ENCODE measurements at regions not wholly inside any gene's neighbourhood (a gene's known extent, or its start where the extent isn't known, plus 50 kb on each side); places are given as distances from the start of the nearest gene placed in this dataset.
A peak's percentile ranks its signal among the peaks of the same experiment; 100 is the strongest.

DNA sequence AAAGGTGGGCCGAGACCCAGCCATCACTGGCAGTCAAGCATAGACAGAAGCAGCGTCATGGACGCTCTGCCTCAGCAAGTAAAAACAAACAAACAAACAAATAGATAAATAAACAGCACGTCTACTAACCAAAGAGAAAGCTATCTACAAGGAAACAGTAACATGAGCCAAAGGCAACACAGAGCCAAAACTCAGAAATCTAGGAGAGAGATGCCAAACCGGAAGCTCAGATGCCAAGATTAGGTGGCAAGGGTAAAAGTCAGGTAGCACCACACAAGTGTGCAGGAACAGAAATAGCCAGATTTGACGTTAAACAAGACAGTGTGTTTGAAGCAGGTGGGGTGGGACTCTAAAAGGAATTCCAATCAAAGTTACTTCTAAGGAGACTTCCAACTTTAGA is 448.3 kb upstream of the NFIA start:
- Mint-ChIP-seq H3K4me3 (no peak overlapping the region), H3K27ac (no peak overlapping the region), H3K4me1 (ENCODE audit: unreplicated experiment) (no peaks in the 10 kb centered on the region), H3K27me3 (no peaks in the 10 kb centered on the region), H3K36me3 (no peaks in the 10 kb centered on the region), H3K9me3 (no peaks in the 10 kb centered on the region)
- TF ChIP-seq, protein P1, sequence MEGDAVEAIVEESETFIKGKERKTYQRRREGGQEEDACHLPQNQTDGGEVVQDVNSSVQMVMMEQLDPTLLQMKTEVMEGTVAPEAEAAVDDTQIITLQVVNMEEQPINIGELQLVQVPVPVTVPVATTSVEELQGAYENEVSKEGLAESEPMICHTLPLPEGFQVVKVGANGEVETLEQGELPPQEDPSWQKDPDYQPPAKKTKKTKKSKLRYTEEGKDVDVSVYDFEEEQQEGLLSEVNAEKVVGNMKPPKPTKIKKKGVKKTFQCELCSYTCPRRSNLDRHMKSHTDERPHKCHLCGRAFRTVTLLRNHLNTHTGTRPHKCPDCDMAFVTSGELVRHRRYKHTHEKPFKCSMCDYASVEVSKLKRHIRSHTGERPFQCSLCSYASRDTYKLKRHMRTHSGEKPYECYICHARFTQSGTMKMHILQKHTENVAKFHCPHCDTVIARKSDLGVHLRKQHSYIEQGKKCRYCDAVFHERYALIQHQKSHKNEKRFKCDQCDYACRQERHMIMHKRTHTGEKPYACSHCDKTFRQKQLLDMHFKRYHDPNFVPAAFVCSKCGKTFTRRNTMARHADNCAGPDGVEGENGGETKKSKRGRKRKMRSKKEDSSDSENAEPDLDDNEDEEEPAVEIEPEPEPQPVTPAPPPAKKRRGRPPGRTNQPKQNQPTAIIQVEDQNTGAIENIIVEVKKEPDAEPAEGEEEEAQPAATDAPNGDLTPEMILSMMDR (conservative IDR thresholded peaks at IDR 0.05), result no peak
- DNase-seq (ENCODE audit: extremely low spot score, unreplicated experiment), result no peak

DNA sequence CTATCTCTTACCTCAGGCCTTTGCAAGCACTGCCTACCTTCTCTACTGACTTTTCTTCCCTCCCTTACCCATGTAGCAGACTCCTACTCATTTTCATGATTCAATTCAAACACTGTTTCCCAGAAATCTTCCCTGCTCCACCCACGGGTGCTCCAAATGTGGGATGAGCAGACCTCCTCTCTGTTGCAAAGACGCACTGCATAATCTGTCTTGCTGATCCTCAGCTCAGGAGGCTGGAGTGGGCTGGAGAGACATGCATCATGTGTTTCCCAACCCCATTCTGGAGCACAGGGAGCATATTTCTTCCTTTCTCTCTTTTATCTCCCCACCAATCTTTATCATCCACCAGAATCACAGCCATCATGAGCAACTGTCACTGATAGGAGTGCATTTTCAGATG is 459.9 kb upstream of the NFIA start:
- TF ChIP-seq, protein P1 (conservative IDR thresholded peaks at IDR 0.05), result no peak
- H3K9me3 Mint-ChIP-seq, result no peaks in the 10 kb centered on the region
- no peaks in the 10 kb centered on the region for H3K36me3 Mint-ChIP-seq
- no peak overlapping the region for H3K4me3 Mint-ChIP-seq
- DNase-seq (ENCODE audit: extremely low spot score, unreplicated experiment), result no peak
- no peaks in the 10 kb centered on the region for H3K27me3 Mint-ChIP-seq
- H3K27ac Mint-ChIP-seq, result no peak overlapping the region
- peaks cover 19% of the 10 kb centered on the region for H3K4me1 Mint-ChIP-seq (ENCODE audit: unreplicated experiment)

DNA sequence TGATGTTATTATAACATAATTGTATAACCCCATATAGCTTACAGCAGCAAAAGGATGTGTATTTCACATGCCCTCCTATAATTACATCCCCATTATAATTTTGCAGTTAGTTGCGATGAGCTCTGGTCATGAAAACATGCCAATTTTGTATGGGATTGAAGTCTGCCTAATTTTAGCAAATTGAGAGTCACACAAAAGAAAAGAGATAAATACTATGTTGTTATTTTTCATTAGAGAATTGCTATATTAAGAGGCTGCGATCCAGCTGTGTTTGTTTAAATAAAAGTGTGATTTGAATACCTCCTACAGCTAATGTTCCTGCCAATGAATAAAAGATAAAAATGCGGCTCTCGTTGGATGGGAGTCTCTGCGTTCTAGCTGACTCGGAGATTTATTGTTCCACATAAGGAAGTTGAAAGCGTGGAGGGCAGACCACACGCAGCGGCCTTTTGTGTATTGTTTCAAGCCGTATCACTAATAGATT is 461.0 kb upstream of the NFIA start:
- Mint-ChIP-seq H3K4me3 (peak overlapping the region; percentile 23), H3K36me3 (no peaks in the 10 kb centered on the region), H3K27ac (no peak overlapping the region), H3K27me3 (peaks cover 4% of the 10 kb centered on the region), H3K4me1 (ENCODE audit: unreplicated experiment) (peaks cover 19% of the 10 kb centered on the region), H3K9me3 (no peaks in the 10 kb centered on the region)
- no peak for DNase-seq (ENCODE audit: extremely low spot score, unreplicated experiment)
- TF ChIP-seq, protein P1 (conservative IDR thresholded peaks at IDR 0.05), result no peak

- DNase-seq (ENCODE audit: extremely low spot score, unreplicated experiment), result no peak
- Mint-ChIP-seq H3K27ac (no peak overlapping the region), H3K4me1 (ENCODE audit: unreplicated experiment) (peaks cover 19% of the 10 kb centered on the region), H3K4me3 (no peak overlapping the region), H3K36me3 (no peaks in the 10 kb centered on the region), H3K9me3 (no peaks in the 10 kb centered on the region), H3K27me3 (peaks cover 4% of the 10 kb centered on the region)
- TF ChIP-seq, protein P1 (conservative IDR thresholded peaks at IDR 0.05), result no peak
Measured at GRCh38 chr1:60620087-60620486, 462.3 kb upstream of the NFIA start.

DNA sequence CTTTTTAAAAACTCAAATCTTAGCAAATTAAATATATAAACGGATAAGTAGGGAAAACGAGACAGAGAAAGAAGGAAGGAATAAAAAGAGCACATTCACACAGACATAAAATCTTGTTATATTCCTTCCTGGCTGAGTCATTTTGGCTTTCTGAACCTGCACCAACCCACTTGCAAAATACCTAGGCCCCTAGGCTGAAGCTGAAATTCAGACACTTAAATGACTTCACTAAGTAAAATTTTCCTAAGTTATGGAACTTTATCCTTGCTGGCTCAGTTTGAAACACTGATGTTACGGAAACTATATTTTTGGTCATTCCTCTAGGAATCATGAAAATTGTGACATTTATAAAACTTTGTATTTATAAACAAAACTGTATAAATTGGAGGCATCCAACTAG is 462.8 kb upstream of the NFIA start:
- peaks cover 4% of the 10 kb centered on the region for H3K27me3 Mint-ChIP-seq
- DNase-seq (ENCODE audit: extremely low spot score, unreplicated experiment), result no peak
- peaks cover 19% of the 10 kb centered on the region for H3K4me1 Mint-ChIP-seq (ENCODE audit: unreplicated experiment)
- no peak overlapping the region for H3K27ac Mint-ChIP-seq
- H3K36me3 Mint-ChIP-seq, result no peaks in the 10 kb centered on the region
- no peak overlapping the region for H3K4me3 Mint-ChIP-seq
- TF ChIP-seq, protein P1 (conservative IDR thresholded peaks at IDR 0.05), result no peak
- no peaks in the 10 kb centered on the region for H3K9me3 Mint-ChIP-seq

GRCh38 chr1:60615666-60616065 is 466.7 kb upstream of the NFIA start:
- Mint-ChIP-seq H3K4me1 (ENCODE audit: unreplicated experiment) (no peaks in the 10 kb centered on the region), H3K4me3 (no peak overlapping the region), H3K27ac (no peak overlapping the region), H3K36me3 (no peaks in the 10 kb centered on the region), H3K9me3 (no peaks in the 10 kb centered on the region), H3K27me3 (peaks cover 4% of the 10 kb centered on the region)
- DNase-seq (ENCODE audit: extremely low spot score, unreplicated experiment), result no peak
- TF ChIP-seq, protein P1 (conservative IDR thresholded peaks at IDR 0.05), result no peak
